ENCODE measurements at regions not wholly inside any gene's neighbourhood (a gene's known extent, or its start where the extent isn't known, plus 50 kb on each side); places are given as distances from the start of the nearest gene placed in this dataset.
A peak's percentile ranks its signal among the peaks of the same experiment; 100 is the strongest.

GRCh38 chr10:3995302-3996210 is 210.5 kb upstream of the KLF6 start:
- DNase-seq (ENCODE audit: low read depth in 4 of 4, low spot score in 2 of 4) = no peak

GRCh38 chr10:3992382-3993178 is 207.6 kb upstream of the KLF6 start:
- DNase-seq (ENCODE audit: low read depth in 4 of 4, low spot score in 2 of 4) = no peak

GRCh38 chr10:3990307-3990706 is 205.3 kb upstream of the KLF6 start:
- no peak for DNase-seq (ENCODE audit: low read depth in 4 of 4, low spot score in 2 of 4)

GRCh38 chr10:3987143-3987974 is 202.3 kb upstream of the KLF6 start:
- no peak for DNase-seq (ENCODE audit: low read depth in 4 of 4, low spot score in 2 of 4)

GRCh38 chr10:3986493-3987142 is 201.6 kb upstream of the KLF6 start:
- peak; percentile 32 to 37 (median 34) for DNase-seq (ENCODE audit: low read depth in 4 of 4, low spot score in 2 of 4)

GRCh38 chr10:3982746-3983442 is 197.9 kb upstream of the KLF6 start:
- DNase-seq (ENCODE audit: low read depth in 4 of 4, low spot score in 2 of 4) = no peak

- DNase-seq (ENCODE audit: low read depth in 4 of 4, low spot score in 2 of 4) = no peak
Measured at GRCh38 chr10:3981300-3981699, 196.3 kb upstream of the KLF6 start.

GRCh38 chr10:3980660-3981059 is 195.7 kb upstream of the KLF6 start:
- no peak for DNase-seq (ENCODE audit: low read depth in 4 of 4, low spot score in 2 of 4)

- no peak for DNase-seq (ENCODE audit: low read depth in 4 of 4, low spot score in 2 of 4)
Measured at GRCh38 chr10:3980144-3980543, 195.1 kb upstream of the KLF6 start.

- no peak for DNase-seq (ENCODE audit: low read depth in 4 of 4, low spot score in 2 of 4)
Measured at GRCh38 chr10:3978761-3979160, 193.8 kb upstream of the KLF6 start.

GRCh38 chr10:3978174-3978573 is 193.2 kb upstream of the KLF6 start:
- no peak for DNase-seq (ENCODE audit: low read depth in 4 of 4, low spot score in 2 of 4)

GRCh38 chr10:3977761-3978160 is 192.8 kb upstream of the KLF6 start:
- no peak for DNase-seq (ENCODE audit: low read depth in 4 of 4, low spot score in 2 of 4)

GRCh38 chr10:3976718-3977117 is 191.7 kb upstream of the KLF6 start:
- no peak for DNase-seq (ENCODE audit: low read depth in 4 of 4, low spot score in 2 of 4)

- DNase-seq (ENCODE audit: low read depth in 4 of 4, low spot score in 2 of 4) = no peak
Measured at GRCh38 chr10:3976171-3976570, 191.2 kb upstream of the KLF6 start.

- DNase-seq (ENCODE audit: low read depth in 4 of 4, low spot score in 2 of 4) = no peak
Measured at GRCh38 chr10:3975016-3975415, 190.0 kb upstream of the KLF6 start.

- DNase-seq (ENCODE audit: low read depth in 4 of 4, low spot score in 2 of 4) = no peak
Measured at GRCh38 chr10:3972460-3973301, 187.7 kb upstream of the KLF6 start.

- DNase-seq (ENCODE audit: low read depth in 4 of 4, low spot score in 2 of 4) = no peak
Measured at GRCh38 chr10:3971713-3972112, 186.7 kb upstream of the KLF6 start.

- DNase-seq (ENCODE audit: low read depth in 4 of 4, low spot score in 2 of 4) = no peak
Measured at GRCh38 chr10:3969876-3970666, 185.1 kb upstream of the KLF6 start.
